ENCODE measurements at regions not wholly inside any gene's neighbourhood (a gene's known extent, or its start where the extent isn't known, plus 50 kb on each side); places are given as distances from the start of the nearest gene placed in this dataset.

DNA sequence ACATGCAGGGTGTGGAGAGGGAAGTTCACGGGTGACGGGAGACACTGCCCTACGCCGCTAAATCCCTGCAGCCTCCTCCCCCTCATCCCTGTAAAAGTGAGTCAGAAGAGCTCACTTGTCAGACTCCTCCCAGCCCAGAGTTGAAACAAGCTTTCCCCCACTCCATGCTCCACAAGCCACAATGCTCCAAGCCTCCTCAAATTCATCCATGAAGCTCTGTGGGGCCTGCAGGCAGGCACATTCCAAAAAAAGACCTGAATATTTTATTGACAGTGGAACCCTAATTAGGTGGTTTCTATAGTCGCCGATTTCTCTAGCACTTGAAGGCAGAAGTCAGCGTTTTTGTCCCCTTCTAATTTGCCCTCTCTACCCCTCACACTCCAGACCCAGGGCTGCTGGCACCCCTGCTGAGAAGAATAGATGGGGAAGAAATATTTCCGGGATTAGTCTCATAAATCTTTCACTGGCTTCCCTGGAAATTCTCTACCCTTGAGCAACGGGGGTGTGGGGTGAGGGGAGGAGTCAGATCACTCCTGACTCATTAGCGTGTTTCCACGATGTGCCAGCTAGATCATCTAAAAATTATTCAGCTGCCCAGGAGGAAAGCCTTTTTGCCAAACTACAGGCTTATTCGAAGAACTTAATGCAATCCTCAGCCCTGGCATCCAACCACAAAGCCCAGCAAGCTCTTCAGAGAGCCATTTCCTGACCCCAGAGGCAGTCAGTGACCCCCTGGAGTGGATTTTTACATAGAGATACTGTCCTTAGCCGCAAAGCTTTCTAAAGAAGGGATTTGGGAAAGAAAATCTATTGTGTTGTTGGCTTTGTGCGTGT is 97.1 kb downstream of the ENC1 start (continued):
- TF ChIP-seq, protein P1, sequence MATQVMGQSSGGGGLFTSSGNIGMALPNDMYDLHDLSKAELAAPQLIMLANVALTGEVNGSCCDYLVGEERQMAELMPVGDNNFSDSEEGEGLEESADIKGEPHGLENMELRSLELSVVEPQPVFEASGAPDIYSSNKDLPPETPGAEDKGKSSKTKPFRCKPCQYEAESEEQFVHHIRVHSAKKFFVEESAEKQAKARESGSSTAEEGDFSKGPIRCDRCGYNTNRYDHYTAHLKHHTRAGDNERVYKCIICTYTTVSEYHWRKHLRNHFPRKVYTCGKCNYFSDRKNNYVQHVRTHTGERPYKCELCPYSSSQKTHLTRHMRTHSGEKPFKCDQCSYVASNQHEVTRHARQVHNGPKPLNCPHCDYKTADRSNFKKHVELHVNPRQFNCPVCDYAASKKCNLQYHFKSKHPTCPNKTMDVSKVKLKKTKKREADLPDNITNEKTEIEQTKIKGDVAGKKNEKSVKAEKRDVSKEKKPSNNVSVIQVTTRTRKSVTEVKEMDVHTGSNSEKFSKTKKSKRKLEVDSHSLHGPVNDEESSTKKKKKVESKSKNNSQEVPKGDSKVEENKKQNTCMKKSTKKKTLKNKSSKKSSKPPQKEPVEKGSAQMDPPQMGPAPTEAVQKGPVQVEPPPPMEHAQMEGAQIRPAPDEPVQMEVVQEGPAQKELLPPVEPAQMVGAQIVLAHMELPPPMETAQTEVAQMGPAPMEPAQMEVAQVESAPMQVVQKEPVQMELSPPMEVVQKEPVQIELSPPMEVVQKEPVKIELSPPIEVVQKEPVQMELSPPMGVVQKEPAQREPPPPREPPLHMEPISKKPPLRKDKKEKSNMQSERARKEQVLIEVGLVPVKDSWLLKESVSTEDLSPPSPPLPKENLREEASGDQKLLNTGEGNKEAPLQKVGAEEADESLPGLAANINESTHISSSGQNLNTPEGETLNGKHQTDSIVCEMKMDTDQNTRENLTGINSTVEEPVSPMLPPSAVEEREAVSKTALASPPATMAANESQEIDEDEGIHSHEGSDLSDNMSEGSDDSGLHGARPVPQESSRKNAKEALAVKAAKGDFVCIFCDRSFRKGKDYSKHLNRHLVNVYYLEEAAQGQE (IDR thresholded peaks at IDR 0.05; ENCODE audit: low read depth): no peak
- peak; percentile 74 for TF ChIP-seq SIN3A (IDR thresholded peaks at IDR 0.05; ENCODE audit: low read depth)
- TF ChIP-seq POLR2AphosphoS5 (IDR thresholded peaks at IDR 0.05; ENCODE audit: low read depth, low read length): peak; percentile 35; the same call in 1 of the 2 replicates

DNA sequence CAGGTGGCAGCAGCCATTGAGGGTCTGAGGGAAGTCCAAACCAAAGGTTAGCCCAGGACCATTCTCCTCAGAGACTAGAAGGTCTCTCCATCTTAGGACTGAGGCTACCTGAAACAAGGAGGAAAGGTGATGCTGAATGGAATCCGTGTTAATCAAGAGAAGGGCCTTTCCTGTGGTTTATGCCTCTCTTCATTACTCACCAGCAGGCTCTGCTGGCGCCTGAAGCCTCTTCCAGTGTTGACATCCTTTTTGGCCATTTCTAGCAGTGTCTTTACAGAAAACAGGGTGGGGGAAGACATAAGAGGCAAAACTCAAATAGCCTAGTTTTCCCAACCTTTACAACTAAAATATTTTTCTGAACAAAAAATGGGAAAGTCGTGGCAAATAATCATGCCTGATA is 98.0 kb downstream of the ENC1 start:
- RAD21 ChIA-PET (ENCODE audit: low non-redundant PET in 1 of 2, low total read pairs in 2 of 2, uncharacterized antibody in 2 of 2, unreplicated experiment in 2 of 2): no interaction called here
- no peak; the same call in 1 of the 2 replicates for ATAC-seq
- BruUV-seq (replicated peaks): no TSS peak
- no peaks in the 10 kb centered on the region for H3K36me3 ChIP-seq (ENCODE audit: control insufficient read depth in 1 of 2, insufficient read depth in 2 of 2, low read length in 2 of 2)
- H3K4me1 ChIP-seq (ENCODE audit: control insufficient read depth in 1 of 2, insufficient read depth in 2 of 2, low read length in 2 of 2): peaks cover 41 to 43% of the 10 kb centered on the region in 2 experiments
- H3K27ac ChIP-seq (ENCODE audit: low read depth, low read length): peak overlapping the region; percentile 89
- no peak overlapping the region for H3K9ac ChIP-seq (ENCODE audit: low read length)
- H3K9me2 ChIP-seq (ENCODE audit: insufficient read depth): no peaks in the 10 kb centered on the region
- TF ChIP-seq CEBPB (IDR thresholded peaks at IDR 0.05; ENCODE audit: low read depth): 0 out of 2 replicates have a peak, but pooled peaks have one; percentile 9
- no peak for TF ChIP-seq POLR2A (IDR thresholded peaks at IDR 0.05; ENCODE audit: borderline replicate concordance, extremely low read depth, insufficient read depth, insufficient read length)
- no peaks in the 10 kb centered on the region for H3K79me2 ChIP-seq (ENCODE audit: insufficient read depth, low read length)
- H3K4me3 ChIP-seq (replicated peaks in 1 of 2; ENCODE audit: low read depth in 1 of 2, low read length in 2 of 2): no peak overlapping the region
- peak overlapping the region; percentile 80 for H2AFZ ChIP-seq (ENCODE audit: low read depth, low read length, poor library complexity, severe bottlenecking)
- intact Hi-C loops (cut with micrococcal nuclease): loop anchor here (2.0 kb wide), 1 partner anchor 90 kb away; no protein-coding TSS in a partner anchor
- no peak for DNase-seq (ENCODE audit: low read depth, low spot score)
- no peaks in the 10 kb centered on the region for H3K27me3 ChIP-seq (ENCODE audit: insufficient read depth, low read length)
- H4K20me1 ChIP-seq (ENCODE audit: insufficient read depth): no peaks in the 10 kb centered on the region
- POLR2A ChIA-PET: interaction anchor here (1.4 kb wide), 1 partner anchor 26 kb away, joined by 3 read pairs; no protein-coding TSS in a partner anchor
- peak overlapping the region; percentile 92 for H3K4me2 ChIP-seq (ENCODE audit: low read length)
- H3K9me3 ChIP-seq (ENCODE audit: control insufficient read depth in 1 of 2, insufficient read depth in 1 of 2, low read depth in 1 of 2, low read length in 2 of 2): no peaks in the 10 kb centered on the region
- CTCF ChIA-PET: no interaction called here
